CD14-positive monocyte (primary cell): ENCODE measurements at regions not wholly inside any gene's neighbourhood (a gene's known extent, or its start where the extent isn't known, plus 50 kb on each side); places are given as distances from the start of the nearest gene placed in this dataset.

Experiments
- DNase-seq, 3 donors: peaks; one replicate each; pipeline ENCODE4 v3.0.0-alpha.2; 2011 to 2022
- H2AFZ ChIP-seq: 2 replicates; pipeline ENCODE4 v1.6.0; 2012; ENCODE audit warnings: mild to moderate bottlenecking, low read depth, low read length, inconsistent platforms; ENCODE audit not compliant: insufficient read depth, poor library complexity, severe bottlenecking
- H3K27ac ChIP-seq, 2 donors: 1 replicate in 1 of 2; 2 replicates in 1 of 2; pipeline ENCODE4 v1.5.1; 2012 to 2013; ENCODE audit warnings: low read length in 2 of 2, control low read depth in 1 of 2, inconsistent platforms in 1 of 2, low read depth in 1 of 2, mild to moderate bottlenecking in 1 of 2
- H3K27me3 ChIP-seq, 2 donors: one replicate each; pipeline versions ENCODE4 v1.6.0 to v1.6.1; 2011 to 2013; ENCODE audit warnings: low read length in 2 of 2; ENCODE audit not compliant: control insufficient read depth in 2 of 2, insufficient read depth in 2 of 2
- H3K36me3 ChIP-seq, 2 donors: replicated peaks in 1 of 2; 1 replicate in 1 of 2; 2 replicates in 1 of 2; pipeline versions ENCODE4 v1.5.1 to v1.6.1; 2012 to 2013; ENCODE audit warnings: low read length in 2 of 2, control low read depth in 1 of 2, inconsistent platforms in 1 of 2, mild to moderate bottlenecking in 1 of 2; ENCODE audit not compliant: insufficient read depth in 2 of 2, control insufficient read depth in 1 of 2
- H3K4me1 ChIP-seq, 2 donors: 1 replicate in 1 of 2; 2 replicates in 1 of 2; pipeline versions ENCODE4 v1.5.1 to v1.6.1; 2012 to 2013; ENCODE audit warnings: low read length in 2 of 2, control low read depth in 1 of 2, inconsistent platforms in 1 of 2, mild to moderate bottlenecking in 1 of 2, moderate library complexity in 1 of 2; ENCODE audit not compliant: insufficient read depth in 2 of 2, control insufficient read depth in 1 of 2
- H3K4me2 ChIP-seq: replicated peaks from 2 replicates; pipeline ENCODE3; 2012; ENCODE audit warnings: low read length, moderate library complexity, mild to moderate bottlenecking; ENCODE audit not compliant: poor library complexity, severe bottlenecking; ENCODE audit errors: extremely low read depth
- H3K4me3 ChIP-seq, 3 experiments: fragments of 200-600 bp in 1 of 3; sonication (generic) in 1 of 3; replicated peaks in 1 of 3; 1 replicate in 2 of 3; 2 replicates in 1 of 3; pipeline ENCODE4 v1.5.1; 2011 to 2013; ENCODE audit warnings: low read length in 3 of 3, mild to moderate bottlenecking in 3 of 3, control low read depth in 2 of 3, low read depth in 2 of 3, inconsistent platforms in 1 of 3, moderate library complexity in 1 of 3
- H3K79me2 ChIP-seq: 2 replicates; pipeline ENCODE4 v1.6.0; 2012; ENCODE audit warnings: mild to moderate bottlenecking, control low read depth, inconsistent platforms, low read length, moderate library complexity; ENCODE audit not compliant: insufficient read depth
- H3K9ac ChIP-seq: 2 replicates; pipeline ENCODE4 v1.6.0; 2017; ENCODE audit warnings: low read length, mild to moderate bottlenecking; ENCODE audit not compliant: insufficient read depth, poor library complexity, severe bottlenecking
- H3K9me3 ChIP-seq, 2 donors: replicated peaks in 1 of 2; 1 replicate in 1 of 2; 2 replicates in 1 of 2; pipeline versions ENCODE4 v1.5.1 to v1.6.1; 2012 to 2013; ENCODE audit warnings: low read length in 2 of 2, control low read depth in 1 of 2; ENCODE audit not compliant: control insufficient read depth in 1 of 2, insufficient read depth in 1 of 2
- H4K20me1 ChIP-seq: 2 replicates; pipeline ENCODE4 v1.6.0; 2012; ENCODE audit warnings: mild to moderate bottlenecking, low read length, control low read depth, moderate library complexity; ENCODE audit not compliant: insufficient read depth
- H3K27ac Mint-ChIP-seq, 7 donors: one replicate each; pipeline ENCODE4 v1.8.0; 2020; ENCODE audit warnings: mild to moderate bottlenecking in 7 of 7, mixed read lengths in 7 of 7, moderate library complexity in 6 of 7, inconsistent platforms in 2 of 7
- H3K27me3 Mint-ChIP-seq, 3 donors: one replicate each; pipeline ENCODE4 v1.8.0; 2021 to 2022; ENCODE audit warnings: low read depth in 3 of 3, mild to moderate bottlenecking in 3 of 3, mixed read lengths in 3 of 3, moderate library complexity in 3 of 3, inconsistent platforms in 1 of 3
- H3K36me3 Mint-ChIP-seq, 2 donors: one replicate each; pipeline ENCODE4 v1.8.0; 2020; ENCODE audit warnings: mixed read lengths in 2 of 2, inconsistent platforms in 1 of 2, mild to moderate bottlenecking in 1 of 2
- H3K4me1 Mint-ChIP-seq: one replicate; pipeline ENCODE4 v1.8.0; 2020; ENCODE audit warnings: mild to moderate bottlenecking, mixed read lengths
- H3K4me3 Mint-ChIP-seq, 2 donors: one replicate each; pipeline ENCODE4 v1.8.0; 2020; ENCODE audit warnings: mild to moderate bottlenecking in 2 of 2, mixed read lengths in 2 of 2, moderate library complexity in 1 of 2
- H3K9me3 Mint-ChIP-seq, 7 donors: one replicate each; pipeline ENCODE4 v1.8.0; 2020 to 2022; ENCODE audit warnings: mixed read lengths in 7 of 7, mild to moderate bottlenecking in 6 of 7, moderate library complexity in 6 of 7, inconsistent platforms in 2 of 7
- CTCF ChIP-seq: fragments of 200-600 bp; IDR thresholded peaks from one replicate; pipeline ENCODE4 v1.8.0; 2022; ENCODE audit warnings: antibody characterized with exemption, mild to moderate bottlenecking
- WGBS: methylation state at CpG from one replicate; pipeline ENCODE4 v1.1.5; 2013; ENCODE audit warnings: missing lambda C conversion rate; ENCODE audit not compliant: insufficient coverage; 5-methylcytosine and 5-hydroxymethylcytosine counted together
- intact Hi-C, 2 donors: fragments of 100-400 bp; cut with micrococcal nuclease; formaldehyde crosslinking; loops; one replicate each; pipeline versions ENCODE4 v1.15.0 to v1.15.1; 2023

GRCh38 chrX:96002431-96002830 is 682.2 kb upstream of the DIAPH2 start:
- Histone ChIP-seq H3K4me2 (no peak overlapping the region), H3K4me3 (no peak overlapping the region), H3K27ac (no peak overlapping the region), H3K27me3 (no peaks in the 10 kb centered on the region), H3K9ac (no peak overlapping the region), H3K79me2 (no peaks in the 10 kb centered on the region), H2AFZ (no peak overlapping the region), H4K20me1 (no peaks in the 10 kb centered on the region), H3K36me3 (no peaks in the 10 kb centered on the region), H3K9me3 (peaks cover 4 to 13% of the 10 kb centered on the region in 2 donors), H3K4me1 (no peaks in the 10 kb centered on the region)
- intact Hi-C loops, result no loop called here
- Mint-ChIP-seq H3K4me3 (no peak overlapping the region), H3K4me1 (no peaks in the 10 kb centered on the region), H3K27me3 (no peaks in the 10 kb centered on the region), H3K9me3 (peaks cover 0 to 5% (median 3%) of the 10 kb centered on the region in 7 donors), H3K36me3 (no peaks in the 10 kb centered on the region), H3K27ac (no peak overlapping the region)
- no peak for TF ChIP-seq CTCF
- WGBS, result 71% methylated on average over 4 of the region's 5 CpGs
- no peak for DNase-seq

- no peaks in the 10 kb centered on the region for H3K36me3 ChIP-seq
- H3K27me3 Mint-ChIP-seq, result no peaks in the 10 kb centered on the region
- no peak overlapping the region for H2AFZ ChIP-seq
- H3K4me3 Mint-ChIP-seq, result no peak overlapping the region
- H3K4me1 Mint-ChIP-seq, result no peaks in the 10 kb centered on the region
- H3K36me3 Mint-ChIP-seq, result no peaks in the 10 kb centered on the region
- no peaks in the 10 kb centered on the region for H3K79me2 ChIP-seq
- WGBS, result no CpG with 5 or more reads among the region's 2 CpGs
- peaks cover 0 to 5% (median 3%) of the 10 kb centered on the region in 7 donors for H3K9me3 Mint-ChIP-seq
- H3K4me1 ChIP-seq, result no peaks in the 10 kb centered on the region
- no peak overlapping the region for H3K27ac ChIP-seq
- H3K27ac Mint-ChIP-seq, result no peak overlapping the region
- peaks cover 4 to 13% of the 10 kb centered on the region in 2 donors for H3K9me3 ChIP-seq
- no peak overlapping the region for H3K4me2 ChIP-seq
- no peak overlapping the region for H3K9ac ChIP-seq
- TF ChIP-seq CTCF, result no peak
- intact Hi-C loops, result no loop called here
- H3K27me3 ChIP-seq, result no peaks in the 10 kb centered on the region
- no peaks in the 10 kb centered on the region for H4K20me1 ChIP-seq
- DNase-seq, result no peak
- H3K4me3 ChIP-seq, result no peak overlapping the region
Measured at GRCh38 chrX:96004386-96004785, 680.3 kb upstream of the DIAPH2 start.
